ENCODE measurements at regions not wholly inside any gene's neighbourhood (a gene's known extent, or its start where the extent isn't known, plus 50 kb on each side); places are given as distances from the start of the nearest gene placed in this dataset.

GRCh38 chrX:115901241-115901640, 269.3 kb upstream of the AGTR2 start:
- TF ChIP-seq GATA2 (IDR thresholded peaks at IDR 0.05; ENCODE audit: low read depth, low read length) (no peak), GATA3 (IDR thresholded peaks at IDR 0.05; ENCODE audit: low read depth, low read length) (no peak)
